GM12878 (cell line): ENCODE measurements at regions not wholly inside any gene's neighbourhood (a gene's known extent, or its start where the extent isn't known, plus 50 kb on each side); places are given as distances from the start of the nearest gene placed in this dataset.

ENCODE experiments used
- ATAC-seq: fragments of 200-7000 bp; cut with Tn5 transposase; 3 replicates; pipeline ENCODE4 v1.9.1; 2020; ENCODE audit warnings: mild to moderate bottlenecking, moderate library complexity
- BruUV-seq: library from RNA; stranded (reverse); fragments of 400-500 nt; replicated peaks from 2 replicates; lab custom pipeline; 2021; lab: Mats Ljungman, UMichigan
- CTCF ChIA-PET: fragments of 300-600 bp; sonication (Branson Sonifier 250); formaldehyde crosslinking; extraction: SDS; loops from one replicate; lab custom pipeline; 2021; ENCODE audit warnings: inconsistent platforms; lab: Yijun Ruan, JAX
- POLR2A ChIA-PET: fragments of 350-600 bp; formaldehyde crosslinking; extraction: SDS; loops from one replicate; lab custom pipeline; 2021; ENCODE audit warnings: inconsistent platforms; lab: Charles Lee
- RAD21 ChIA-PET: fragments of 300-600 bp; sonication (Branson Sonifier 250); formaldehyde crosslinking; loops from one replicate; lab custom pipeline; 2023; ENCODE audit warnings: antibody characterized with exemption; ENCODE audit not compliant: unreplicated experiment; lab: Charles Lee
- SMC1A ChIA-PET: fragments of 300-600 bp; sonication (Branson Sonifier 250); formaldehyde crosslinking; loops from one replicate; lab custom pipeline; 2023; ENCODE audit not compliant: unreplicated experiment, uncharacterized antibody; lab: Charles Lee
- DNase-seq: peaks from one replicate; pipeline ENCODE4 v3.0.0-alpha.2; 2011; ENCODE audit warnings: low read depth, low spot score
- FAIRE-seq: peaks from 3 replicates; lab custom pipeline; 2011; peaks lifted over from hg19 to GRCh38; lab: Jason Lieb, UNC
- H2AFZ ChIP-seq: 2 replicates; pipeline ENCODE4 v1.6.0; 2011; ENCODE audit warnings: low read depth, low read length, control low read depth; ENCODE audit not compliant: control insufficient read depth
- H3K27ac ChIP-seq: 2 replicates; pipeline ENCODE4 v1.5.1; 2011; ENCODE audit warnings: control low read depth; ENCODE audit not compliant: control insufficient read depth, insufficient read depth
- H3K27me3 ChIP-seq, 2 experiments: replicated peaks in 1 of 2; 2 replicates each; pipeline versions ENCODE4 v1.6.0 to v1.6.1; 2011; ENCODE audit warnings: low read length in 1 of 2; ENCODE audit not compliant: control insufficient read depth in 2 of 2, insufficient read depth in 2 of 2
- H3K36me3 ChIP-seq, 2 experiments: 2 replicates each; pipeline ENCODE4 v1.5.1; 2011; ENCODE audit warnings: low read length in 1 of 2; ENCODE audit not compliant: control insufficient read depth in 2 of 2, insufficient read depth in 2 of 2
- H3K4me1 ChIP-seq: 2 replicates; pipeline ENCODE4 v1.6.1; 2011; ENCODE audit warnings: mild to moderate bottlenecking, low read length, moderate library complexity, mixed read lengths; ENCODE audit not compliant: control insufficient read depth, insufficient read depth
- H3K4me2 ChIP-seq: 2 replicates; pipeline ENCODE4 v1.6.0; 2011; ENCODE audit warnings: control low read depth; ENCODE audit not compliant: control insufficient read depth, insufficient read depth
- H3K4me3 ChIP-seq: fragments of 200-600 bp; sonication (generic); 2 replicates; pipeline ENCODE4 v1.5.1; 2016
- H3K79me2 ChIP-seq: 2 replicates; pipeline ENCODE4 v1.6.0; 2011; ENCODE audit warnings: low read length; ENCODE audit not compliant: control insufficient read depth, insufficient read depth
- H3K9ac ChIP-seq: 2 replicates; pipeline ENCODE4 v1.8.0; 2011; ENCODE audit warnings: low read length, control low read depth, mixed read lengths; ENCODE audit not compliant: control insufficient read depth, insufficient read depth
- H3K9me3 ChIP-seq: replicated peaks from 3 replicates; pipeline ENCODE4 v1.5.1; 2011; ENCODE audit warnings: mild to moderate bottlenecking, low read length; ENCODE audit not compliant: control insufficient read depth, insufficient read depth
- H4K20me1 ChIP-seq: 2 replicates; pipeline ENCODE4 v1.6.0; 2011; ENCODE audit not compliant: control insufficient read depth, insufficient read depth
- BACH1 ChIP-seq: fragments of 450-650 bp; IDR thresholded peaks from 2 replicates; pipeline ENCODE4 v1.6.1; 2017; ENCODE audit warnings: mild to moderate bottlenecking, borderline replicate concordance
- CHD1 ChIP-seq: IDR thresholded peaks from 2 replicates; pipeline ENCODE4 v1.6.1; 2012; ENCODE audit warnings: low read depth, low read length, improper control_type of control experiment
- CREM ChIP-seq: IDR thresholded peaks from 2 replicates; pipeline ENCODE4 v1.6.1; 2014; ENCODE audit warnings: antibody characterized with exemption, low read depth
- EZH2 ChIP-seq: IDR thresholded peaks from 2 replicates; pipeline ENCODE4 v1.6.1; 2012; ENCODE audit warnings: low read depth, mild to moderate bottlenecking, control low read depth, inconsistent platforms, low read length, borderline replicate concordance; ENCODE audit not compliant: control insufficient read depth
- IRF3 ChIP-seq: fragments of 450-650 bp; IDR thresholded peaks from 2 replicates; pipeline ENCODE4 v1.6.1; 2014; ENCODE audit warnings: mild to moderate bottlenecking
- KAT2A ChIP-seq: conservative IDR thresholded peaks from 2 replicates; pipeline ENCODE4 v1.6.1; 2011; ENCODE audit warnings: low read depth, low read length; ENCODE audit not compliant: control insufficient read depth
- KDM1A ChIP-seq: fragments of 200-600 bp; sonication (generic); IDR thresholded peaks from 2 replicates; pipeline ENCODE4 v1.6.1; 2016; ENCODE audit warnings: borderline replicate concordance
- MAX ChIP-seq: IDR thresholded peaks from 2 replicates; pipeline ENCODE4 v1.6.1; 2012; ENCODE audit warnings: low read depth, low read length, improper control_type of control experiment
- MYB ChIP-seq: fragments of 150-350 bp; IDR thresholded peaks from 2 replicates; pipeline ENCODE4 v1.6.1; 2014; ENCODE audit warnings: mild to moderate bottlenecking, low read depth, low read length, borderline replicate concordance
- NFXL1 ChIP-seq: fragments of 450-650 bp; IDR thresholded peaks from 2 replicates; pipeline ENCODE4 v1.6.1; 2017; ENCODE audit warnings: antibody characterized with exemption, mild to moderate bottlenecking, borderline replicate concordance
- NR2C2 ChIP-seq: IDR thresholded peaks from 2 replicates; pipeline ENCODE4 v1.6.1; 2011; ENCODE audit warnings: borderline replicate concordance, low read depth; ENCODE audit not compliant: control insufficient read depth, insufficient read length
- NRF1 ChIP-seq: conservative IDR thresholded peaks from 2 replicates; pipeline ENCODE4 v1.6.1; 2011; ENCODE audit warnings: mild to moderate bottlenecking, low read depth, low read length, improper control_type of control experiment
- POLR2A ChIP-seq: IDR thresholded peaks from 2 replicates; pipeline ENCODE4 v1.6.1; 2011; ENCODE audit warnings: low read depth, mild to moderate bottlenecking, low read length
- RCOR1 ChIP-seq: conservative IDR thresholded peaks from 2 replicates; pipeline ENCODE4 v1.6.1; 2012; ENCODE audit warnings: low read depth, low read length, improper control_type of control experiment
- SKIL ChIP-seq: fragments of 450-650 bp; IDR thresholded peaks from 2 replicates; pipeline ENCODE4 v1.6.1; 2017; ENCODE audit warnings: mild to moderate bottlenecking, low read depth, inconsistent platforms; ENCODE audit not compliant: poor library complexity, severe bottlenecking
- SREBF2 ChIP-seq: IDR thresholded peaks from 2 replicates; pipeline ENCODE4 v1.6.1; 2012; ENCODE audit warnings: mild to moderate bottlenecking, low read length
- SUZ12 ChIP-seq: fragments of 200-600 bp; sonication (generic); IDR thresholded peaks from one replicate; pipeline ENCODE4 v1.6.1; 2018; ENCODE audit warnings: antibody characterized with exemption, mild to moderate bottlenecking; ENCODE audit not compliant: unreplicated experiment
- WGBS: methylation state at CpG from one replicate; pipeline ENCODE4 v1.1.6; 2016; ENCODE audit warnings: low lambda C conversion rate; ENCODE audit not compliant: insufficient replicate concordance, insufficient coverage; ENCODE audit errors: missing lambda C conversion rate; 5-methylcytosine and 5-hydroxymethylcytosine counted together
- in situ Hi-C: fragments of 300-500 bp; cut with MboI; formaldehyde crosslinking; loops from 9 replicates; pipeline ENCODE4 v1.14.3; 2018; ENCODE audit warnings: mixed read lengths
- intact Hi-C: fragments of 100-400 bp; cut with micrococcal nuclease; formaldehyde crosslinking; loops from one replicate; pipeline ENCODE4 v1.14.2; 2022; ENCODE audit not compliant: unreplicated experiment

DNA sequence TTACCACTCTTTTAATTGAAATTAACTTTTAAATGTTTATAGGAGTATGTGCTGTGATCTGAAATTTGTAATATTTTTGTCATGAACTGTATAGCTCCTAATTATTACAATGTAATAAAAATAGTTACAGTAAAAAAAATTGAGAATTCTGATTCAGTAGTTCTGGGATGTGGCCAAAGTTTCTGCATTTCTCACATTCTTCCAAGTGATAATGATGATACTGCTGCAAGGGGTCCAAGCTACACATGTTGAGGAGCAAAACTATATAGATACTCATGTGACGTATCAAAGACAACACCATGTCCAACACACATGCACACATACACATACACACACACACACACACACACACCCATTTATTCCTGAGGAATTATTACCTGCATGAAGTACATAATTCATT, 71.0 kb upstream of the FAM83B start:
- no peak overlapping the region for H3K4me2 ChIP-seq
- no peak overlapping the region for H3K4me3 ChIP-seq
- ChIA-PET POLR2A (no interaction called here), CTCF (no interaction called here), RAD21 (no interaction called here), SMC1A (no interaction called here)
- no peak overlapping the region for H3K9ac ChIP-seq
- TF ChIP-seq KDM1A (no peak), KAT2A (no peak), NRF1 (no peak), BACH1 (no peak), CHD1 (no peak), RCOR1 (no peak), MAX (no peak), EZH2 (no peak), SUZ12 (no peak), CREM (no peak), SKIL (no peak), IRF3 (no peak), SREBF2 (no peak), POLR2A (no peak), NR2C2 (no peak), NFXL1 (no peak), MYB (no peak)
- H2AFZ ChIP-seq = no peak overlapping the region
- BruUV-seq = no TSS peak
- no peaks in the 10 kb centered on the region for H3K27me3 ChIP-seq
- WGBS = 15% methylated on average over 1 of the region's 1 CpG
- H3K4me1 ChIP-seq = no peaks in the 10 kb centered on the region
- no peaks in the 10 kb centered on the region for H3K79me2 ChIP-seq
- in situ Hi-C loops = no loop called here
- intact Hi-C loops = no loop called here
- FAIRE-seq (no peak), DNase-seq (no peak), ATAC-seq (no peak)
- no peak overlapping the region for H3K27ac ChIP-seq
- H4K20me1 ChIP-seq = no peaks in the 10 kb centered on the region
- no peaks in the 10 kb centered on the region for H3K9me3 ChIP-seq
- H3K36me3 ChIP-seq = no peaks in the 10 kb centered on the region
